Glutamatergic neuron (in vitro differentiated cells): ENCODE measurements at regions not wholly inside any gene's neighbourhood (a gene's known extent, or its start where the extent isn't known, plus 50 kb on each side); places are given as distances from the start of the nearest gene placed in this dataset.

ENCODE experiments used
- DNase-seq: peaks from one replicate; pipeline ENCODE4 v3.0.0; 2022
- H3K27ac Mint-ChIP-seq: one replicate; pipeline ENCODE4 v1.8.0; 2020; ENCODE audit warnings: mild to moderate bottlenecking, mixed read lengths, inconsistent platforms; ENCODE audit not compliant: unreplicated experiment
- H3K27me3 Mint-ChIP-seq: one replicate; pipeline ENCODE4 v1.8.0; 2020; ENCODE audit warnings: mild to moderate bottlenecking, moderate library complexity, mixed read lengths, inconsistent platforms; ENCODE audit not compliant: unreplicated experiment
- H3K36me3 Mint-ChIP-seq: one replicate; pipeline ENCODE4 v1.8.0; 2020; ENCODE audit warnings: mild to moderate bottlenecking, mixed read lengths, inconsistent platforms; ENCODE audit not compliant: unreplicated experiment
- H3K4me1 Mint-ChIP-seq: one replicate; pipeline ENCODE4 v1.8.0; 2020; ENCODE audit warnings: mild to moderate bottlenecking, low read depth, mixed read lengths, inconsistent platforms; ENCODE audit not compliant: unreplicated experiment
- H3K4me3 Mint-ChIP-seq: one replicate; pipeline ENCODE4 v1.8.0; 2020; ENCODE audit warnings: mild to moderate bottlenecking, mixed read lengths, inconsistent platforms; ENCODE audit not compliant: unreplicated experiment
- H3K9me3 Mint-ChIP-seq: one replicate; pipeline ENCODE4 v1.8.0; 2020; ENCODE audit warnings: mild to moderate bottlenecking, moderate library complexity, mixed read lengths, inconsistent platforms; ENCODE audit not compliant: unreplicated experiment
- CTCF ChIP-seq: fragments of 200-600 bp; sonication (generic); IDR thresholded peaks from one replicate; pipeline ENCODE4 v1.5.0; 2021; ENCODE audit not compliant: partially characterized antibody, unreplicated experiment

GRCh38 chr1:118503752-118504151, 318.7 kb upstream of the SPAG17 start:
- no peaks in the 10 kb centered on the region for H3K36me3 Mint-ChIP-seq

GRCh38 chr1:118494998-118495397, 310.0 kb upstream of the SPAG17 start:
- Mint-ChIP-seq H3K4me3 (no peak overlapping the region), H3K27me3 (peaks cover 1% of the 10 kb centered on the region)

More at GRCh38 chr1:118503752-118504151, 318.7 kb upstream of the SPAG17 start:
- DNase-seq, result no peak
- Mint-ChIP-seq H3K27ac (no peak overlapping the region), H3K27me3 (no peaks in the 10 kb centered on the region), H3K4me1 (peaks cover 4% of the 10 kb centered on the region), H3K9me3 (peaks cover 2% of the 10 kb centered on the region), H3K4me3 (no peak overlapping the region)
- no peak for TF ChIP-seq CTCF

GRCh38 chr1:118488787-118489186, 303.8 kb upstream of the SPAG17 start:
- H3K4me3 Mint-ChIP-seq, result no peak overlapping the region
- no peak overlapping the region for H3K27ac Mint-ChIP-seq

More at GRCh38 chr1:118494998-118495397, 310.0 kb upstream of the SPAG17 start:
- Mint-ChIP-seq H3K9me3 (no peaks in the 10 kb centered on the region), H3K4me1 (no peaks in the 10 kb centered on the region), H3K36me3 (no peaks in the 10 kb centered on the region), H3K27ac (no peak overlapping the region)
- no peak for DNase-seq
- TF ChIP-seq CTCF, result no peak

GRCh38 chr1:118487932-118488331, 302.9 kb upstream of the SPAG17 start:
- no peak for DNase-seq
- H3K4me1 Mint-ChIP-seq, result no peaks in the 10 kb centered on the region
- no peaks in the 10 kb centered on the region for H3K9me3 Mint-ChIP-seq
- no peak overlapping the region for H3K4me3 Mint-ChIP-seq
- TF ChIP-seq CTCF, result no peak
- H3K27me3 Mint-ChIP-seq, result peaks cover 1% of the 10 kb centered on the region
- no peaks in the 10 kb centered on the region for H3K36me3 Mint-ChIP-seq
- no peak overlapping the region for H3K27ac Mint-ChIP-seq

More at GRCh38 chr1:118488787-118489186, 303.8 kb upstream of the SPAG17 start:
- TF ChIP-seq CTCF, result no peak
- Mint-ChIP-seq H3K36me3 (no peaks in the 10 kb centered on the region), H3K9me3 (no peaks in the 10 kb centered on the region), H3K27me3 (peaks cover 1% of the 10 kb centered on the region), H3K4me1 (no peaks in the 10 kb centered on the region)
- no peak for DNase-seq

GRCh38 chr1:118487091-118487490, 302.1 kb upstream of the SPAG17 start:
- Mint-ChIP-seq H3K36me3 (no peaks in the 10 kb centered on the region), H3K9me3 (no peaks in the 10 kb centered on the region), H3K4me3 (no peak overlapping the region), H3K27ac (no peak overlapping the region), H3K27me3 (peaks cover 1% of the 10 kb centered on the region), H3K4me1 (no peaks in the 10 kb centered on the region)
- TF ChIP-seq CTCF, result no peak
- DNase-seq, result no peak
